Uterus (tissue), 3 donors: ENCODE measurements at regions not wholly inside any gene's neighbourhood (a gene's known extent, or its start where the extent isn't known, plus 50 kb on each side); places are given as distances from the start of the nearest gene placed in this dataset.
"Not testable (repeated sequence)": the region's sequence is repeated elsewhere in the genome, so short reads cannot be mapped to it uniquely, and the experiment has no call there.

Experiments used
- DNase-seq, 2 donors: peaks; one replicate each; pipeline ENCODE4 v3.0.0-alpha.2; 2019 to 2020
- H3K27ac ChIP-seq, 2 donors: fragments of 200-600 bp; sonication (generic); 1 replicate in 1 of 2; 2 replicates in 1 of 2; pipeline ENCODE4 v1.5.1; 2016 to 2018
- H3K27me3 ChIP-seq, 2 donors: fragments of 200-600 bp; sonication (generic); one replicate each; pipeline ENCODE4 v1.5.1; 2018 to 2019; ENCODE audit warnings: control low read depth in 1 of 2
- H3K36me3 ChIP-seq, 2 donors: fragments of 200-600 bp; sonication (generic); one replicate each; pipeline ENCODE4 v1.5.1; 2019; ENCODE audit warnings: control low read depth in 1 of 2
- H3K4me1 ChIP-seq, 2 donors: fragments of 200-600 bp; sonication (generic); one replicate each; pipeline ENCODE4 v1.5.1; 2018 to 2019; ENCODE audit warnings: control low read depth in 1 of 2
- H3K4me3 ChIP-seq, 2 donors: fragments of 200-600 bp; sonication (generic); 1 replicate in 1 of 2; 2 replicates in 1 of 2; pipeline ENCODE4 v1.5.1; 2018 to 2019; ENCODE audit warnings: mild to moderate bottlenecking in 1 of 2
- H3K9me3 ChIP-seq, 2 donors: fragments of 200-600 bp; sonication (generic); one replicate each; pipeline ENCODE4 v1.5.1; 2019; ENCODE audit warnings: control low read depth in 1 of 2
- POLR2A ChIP-seq, 2 donors: fragments of 450-650 bp; IDR thresholded peaks; one replicate each; pipeline ENCODE4 v1.6.1; 2016; ENCODE audit warnings: antibody characterized with exemption in 2 of 2, mild to moderate bottlenecking in 1 of 2, moderate library complexity in 1 of 2
- intact Hi-C: fragments of 100-400 bp; cut with DNase I; formaldehyde crosslinking; loops from one replicate; pipeline ENCODE4 v1.15.1; 2023; ENCODE audit warnings: low total_unique reads
- TF ChIP-seq, protein P1 (sequence below), 4 experiments: fragments of 200-600 bp in 2 of 4; fragments of 450-650 bp in 2 of 4; sonication (generic) in 2 of 4; IDR thresholded peaks; one replicate each; pipeline ENCODE4 v1.5.1; 2016 to 2019; ENCODE audit warnings: antibody characterized with exemption in 4 of 4, mild to moderate bottlenecking in 2 of 4, moderate library complexity in 1 of 4
- donor health status: DM: yes; HTN: yes; CAD: no.

DNA sequence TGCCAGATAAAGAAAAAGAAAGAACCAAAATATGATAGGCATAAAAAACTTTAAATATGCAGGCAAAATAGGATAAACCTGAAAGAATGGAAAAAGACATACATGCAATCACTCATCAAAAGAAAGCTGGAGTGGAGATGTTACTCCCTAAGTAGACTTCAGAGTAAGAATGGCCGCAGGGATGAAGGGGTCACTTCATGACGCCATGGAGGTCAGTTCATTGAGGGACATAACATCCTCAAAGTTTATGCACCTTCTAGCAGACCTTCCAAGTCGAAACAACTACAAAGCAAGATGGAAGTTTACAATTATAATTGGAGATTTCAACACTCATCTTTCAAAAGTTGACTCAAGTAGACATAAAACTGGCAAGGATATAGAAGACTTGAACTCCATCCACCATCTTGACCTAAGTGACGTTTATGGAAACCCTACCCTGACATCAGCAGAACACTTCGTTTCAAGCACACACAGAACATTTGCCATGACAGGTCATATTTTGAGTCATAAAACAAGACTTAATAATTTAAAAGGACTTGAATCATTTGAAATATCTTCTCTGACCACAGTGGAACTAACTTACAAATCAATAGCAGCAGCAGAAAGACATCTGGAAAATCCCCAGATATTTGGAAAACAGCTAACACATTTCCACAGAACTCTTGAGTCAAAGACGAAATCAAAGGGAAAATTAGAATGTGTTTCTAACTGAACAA, 106.0 kb upstream of the LRPAP1 start:
- H3K9me3 ChIP-seq, result peaks cover 0 to 3% of the 10 kb centered on the region in 2 donors
- H3K4me3 ChIP-seq, result no peak overlapping the region
- DNase-seq, result peak; percentile 70 to 91
- H3K27me3 ChIP-seq, result no peaks in the 10 kb centered on the region
- intact Hi-C loops, result no loop called here
- TF ChIP-seq, protein P1, sequence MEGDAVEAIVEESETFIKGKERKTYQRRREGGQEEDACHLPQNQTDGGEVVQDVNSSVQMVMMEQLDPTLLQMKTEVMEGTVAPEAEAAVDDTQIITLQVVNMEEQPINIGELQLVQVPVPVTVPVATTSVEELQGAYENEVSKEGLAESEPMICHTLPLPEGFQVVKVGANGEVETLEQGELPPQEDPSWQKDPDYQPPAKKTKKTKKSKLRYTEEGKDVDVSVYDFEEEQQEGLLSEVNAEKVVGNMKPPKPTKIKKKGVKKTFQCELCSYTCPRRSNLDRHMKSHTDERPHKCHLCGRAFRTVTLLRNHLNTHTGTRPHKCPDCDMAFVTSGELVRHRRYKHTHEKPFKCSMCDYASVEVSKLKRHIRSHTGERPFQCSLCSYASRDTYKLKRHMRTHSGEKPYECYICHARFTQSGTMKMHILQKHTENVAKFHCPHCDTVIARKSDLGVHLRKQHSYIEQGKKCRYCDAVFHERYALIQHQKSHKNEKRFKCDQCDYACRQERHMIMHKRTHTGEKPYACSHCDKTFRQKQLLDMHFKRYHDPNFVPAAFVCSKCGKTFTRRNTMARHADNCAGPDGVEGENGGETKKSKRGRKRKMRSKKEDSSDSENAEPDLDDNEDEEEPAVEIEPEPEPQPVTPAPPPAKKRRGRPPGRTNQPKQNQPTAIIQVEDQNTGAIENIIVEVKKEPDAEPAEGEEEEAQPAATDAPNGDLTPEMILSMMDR (IDR thresholded peaks at IDR 0.05), result no peak
- TF ChIP-seq POLR2A (IDR thresholded peaks at IDR 0.05), result no peak
- H3K4me1 ChIP-seq, result peaks cover 5 to 6% of the 10 kb centered on the region in 2 donors
- peak overlapping the region; percentile 83 to 85 for H3K27ac ChIP-seq
- H3K36me3 ChIP-seq, result no peaks in the 10 kb centered on the region

DNA sequence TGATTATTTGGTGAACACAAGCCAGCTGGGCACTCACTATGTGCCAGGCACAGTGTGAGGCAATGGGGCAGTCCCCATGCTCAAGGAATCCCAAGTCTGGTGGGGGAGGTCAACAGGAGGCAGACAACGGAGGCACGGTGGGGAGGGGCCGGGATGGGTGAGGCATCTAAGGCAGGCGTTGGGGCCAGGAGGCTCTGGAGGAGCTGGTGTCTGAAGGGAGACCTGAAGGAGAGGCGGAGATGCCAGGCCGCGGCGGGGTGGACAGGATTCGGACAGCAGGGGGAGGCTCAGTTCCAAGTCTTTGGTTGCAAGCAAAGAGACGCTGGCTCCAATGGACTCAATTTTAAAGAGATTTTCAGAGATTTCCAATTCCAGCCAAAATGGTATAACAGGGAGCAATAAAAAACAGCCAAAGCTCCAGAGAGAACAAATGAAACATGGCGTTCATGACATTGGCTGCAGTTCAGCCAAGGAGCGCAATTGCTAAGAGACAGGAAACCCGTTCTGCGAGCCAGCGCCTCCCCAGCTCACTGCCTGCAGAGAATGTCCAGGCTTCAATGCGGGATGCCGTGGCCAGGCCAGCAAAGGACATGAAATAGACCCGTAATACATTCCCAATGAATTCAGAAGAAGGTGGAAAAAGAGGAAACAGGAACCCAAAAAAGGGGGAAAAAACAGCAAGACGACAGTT, 105.2 kb upstream of the LRPAP1 start:
- Histone ChIP-seq H3K9me3 (peaks cover 0 to 3% of the 10 kb centered on the region in 2 donors), H3K36me3 (no peaks in the 10 kb centered on the region), H3K27me3 (no peaks in the 10 kb centered on the region), H3K4me1 (peaks cover 5 to 6% of the 10 kb centered on the region in 2 donors), H3K27ac (peak overlapping the region; percentile 83 to 85), H3K4me3 (no peak overlapping the region)
- intact Hi-C loops, result no loop called here
- no peak for TF ChIP-seq POLR2A (IDR thresholded peaks at IDR 0.05)
- TF ChIP-seq, protein P1 (IDR thresholded peaks at IDR 0.05), result peak in 3 of 4 experiments; percentile 7 to 26 (median 21)
- DNase-seq, result peak; percentile 81 to 92

DNA sequence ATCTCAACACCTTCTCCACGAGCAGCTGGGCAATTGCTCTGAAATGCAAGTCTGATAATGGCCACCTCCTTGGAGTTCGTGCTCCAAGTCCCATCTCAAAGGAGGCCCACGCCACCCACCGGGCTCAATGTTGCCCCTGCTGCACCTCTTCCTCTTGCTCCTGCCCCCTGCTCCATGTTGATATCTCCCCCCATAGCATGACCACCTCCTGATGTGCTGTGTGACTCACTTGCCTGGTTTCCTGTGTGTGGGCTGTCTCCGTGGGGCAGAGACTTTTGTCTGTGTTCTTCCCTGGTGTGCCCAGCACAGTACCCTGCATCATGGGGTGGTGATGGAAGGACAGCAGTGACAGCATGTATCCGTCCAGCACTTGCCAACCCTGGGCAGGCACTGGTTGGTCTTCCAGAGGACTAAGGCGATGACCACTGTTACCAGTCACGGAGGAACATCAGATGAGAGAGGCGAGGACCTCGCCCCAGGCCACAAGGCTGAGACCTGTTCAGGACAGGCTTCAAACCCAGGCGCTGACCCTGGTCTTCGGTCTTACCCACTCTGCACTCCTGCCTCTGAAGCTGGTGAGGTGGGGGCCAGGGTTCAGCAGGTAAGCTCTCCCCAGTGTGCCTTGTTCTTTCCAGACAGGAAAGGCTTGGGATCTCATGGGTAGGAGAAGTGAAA, 104.6 kb upstream of the LRPAP1 start:
- H3K9me3 ChIP-seq, result peaks cover 0 to 3% of the 10 kb centered on the region in 2 donors
- intact Hi-C loops, result no loop called here

DNA sequence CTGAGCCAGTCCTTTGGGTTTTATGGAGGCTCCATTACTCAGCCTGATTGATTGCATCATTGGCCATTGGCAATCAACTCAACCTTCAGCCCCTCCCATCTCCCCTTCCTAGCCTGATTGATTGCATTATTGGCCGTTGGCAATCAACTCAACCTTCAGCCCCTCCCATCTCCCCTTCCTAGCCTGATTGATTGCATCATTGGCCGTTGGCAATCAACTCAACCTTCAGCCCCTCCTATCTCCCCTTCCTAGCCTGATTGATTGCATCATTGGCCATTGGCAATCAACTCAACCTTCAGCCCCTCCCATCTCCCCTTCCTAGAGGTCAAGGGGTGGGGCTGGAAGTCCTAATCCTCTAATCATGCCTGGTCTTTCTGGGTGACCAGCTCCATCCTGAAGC, 103.8 kb upstream of the LRPAP1 start:
- H3K36me3 ChIP-seq, intact Hi-C loops, H3K4me1 ChIP-seq, H3K9me3 ChIP-seq, H3K4me3 ChIP-seq, H3K27me3 ChIP-seq: not testable (repeated sequence)
- peak overlapping the region; percentile 68 to 83 for H3K27ac ChIP-seq
- DNase-seq, result peak in 1 of 2 donors; percentile 61

More for the DNA sequence above, 104.6 kb upstream of the LRPAP1 start:
- H3K4me1 ChIP-seq, result peaks cover 5 to 6% of the 10 kb centered on the region in 2 donors
- no peaks in the 10 kb centered on the region for H3K27me3 ChIP-seq
- TF ChIP-seq POLR2A (IDR thresholded peaks at IDR 0.05), result no peak
- TF ChIP-seq, protein P1 (IDR thresholded peaks at IDR 0.05), result no peak
- no peak overlapping the region for H3K4me3 ChIP-seq
- peak in 1 of 2 donors; percentile 18 for DNase-seq
- no peaks in the 10 kb centered on the region for H3K36me3 ChIP-seq
- peak overlapping the region; percentile 83 to 85 for H3K27ac ChIP-seq

DNA sequence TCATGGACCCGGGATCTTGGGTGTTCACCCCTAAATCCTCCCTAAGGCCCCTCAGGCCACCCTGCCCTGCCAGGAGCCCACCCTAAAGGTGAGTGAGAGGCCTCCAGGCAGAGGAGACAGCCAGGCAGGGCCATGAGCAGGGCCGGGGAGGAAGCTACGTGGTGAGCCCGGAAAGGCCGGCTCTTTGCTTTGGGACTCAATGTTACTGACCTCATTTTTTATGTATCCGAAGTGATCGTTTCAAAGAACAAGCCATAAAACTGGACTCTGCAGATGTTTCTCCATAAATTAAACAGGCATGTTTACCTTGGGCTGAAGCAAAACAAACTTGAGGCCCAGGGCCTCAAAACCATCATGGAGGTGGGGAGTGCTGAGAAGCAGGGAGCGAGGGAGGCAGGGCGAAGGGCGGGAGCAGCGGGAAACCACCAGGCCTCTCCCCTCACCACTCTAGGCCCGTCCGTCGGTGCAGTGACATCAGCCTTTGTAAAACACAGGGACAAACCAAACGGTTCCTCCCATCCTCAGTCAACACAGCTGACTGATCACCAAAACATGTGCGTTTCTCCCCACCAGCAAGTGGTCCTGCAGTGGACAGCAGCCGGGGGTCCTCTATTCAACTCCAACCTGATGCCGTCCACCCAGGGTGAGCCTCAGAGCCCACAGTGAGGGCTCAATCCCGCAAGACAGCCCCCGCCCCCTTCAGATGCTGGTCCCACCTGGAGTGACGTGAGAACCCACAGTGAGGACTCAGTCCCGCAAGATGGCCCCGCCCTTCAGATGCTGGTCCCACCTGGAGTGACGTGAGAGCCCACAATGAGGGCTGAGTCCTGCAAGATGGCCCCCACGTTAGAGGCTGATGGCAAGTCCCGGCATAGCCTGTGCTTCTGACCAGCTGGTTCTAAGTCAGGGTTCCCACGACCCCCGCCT, 102.9 kb upstream of the LRPAP1 start:
- Histone ChIP-seq H3K36me3 (no peaks in the 10 kb centered on the region), H3K4me1 (peaks cover 5 to 6% of the 10 kb centered on the region in 2 donors), H3K27ac (peak overlapping the region; percentile 68 to 83), H3K9me3 (peaks cover 0 to 3% of the 10 kb centered on the region in 2 donors), H3K4me3 (no peak overlapping the region), H3K27me3 (no peaks in the 10 kb centered on the region)
- peak in 1 of 2 donors; percentile 60 for DNase-seq
- no peak for TF ChIP-seq POLR2A (IDR thresholded peaks at IDR 0.05)
- TF ChIP-seq, protein P1 (IDR thresholded peaks at IDR 0.05), result no peak
- intact Hi-C loops, result no loop called here
